CD4-positive, alpha-beta T cell treated with Interleukin-10 for 1 hour (primary cell): ENCODE measurements at regions not wholly inside any gene's neighbourhood (a gene's known extent, or its start where the extent isn't known, plus 50 kb on each side); places are given as distances from the start of the nearest gene placed in this dataset.

Experiments used
- DNase-seq: peaks from one replicate; pipeline ENCODE4 v3.0.0-alpha.2; 2020

- DNase-seq: no peak
Measured at GRCh38 chr10:78899996-78900714, 168.6 kb upstream of the ZMIZ1 start.

- DNase-seq: no peak
Measured at GRCh38 chr10:78900715-78901430, 167.9 kb upstream of the ZMIZ1 start.

GRCh38 chr10:78901694-78902093 is 167.1 kb upstream of the ZMIZ1 start:
- DNase-seq: no peak

GRCh38 chr10:78902815-78903214 is 166.0 kb upstream of the ZMIZ1 start:
- DNase-seq: no peak

GRCh38 chr10:78903341-78903940 is 165.3 kb upstream of the ZMIZ1 start:
- no peak for DNase-seq

- DNase-seq: no peak
Measured at GRCh38 chr10:78904196-78904595, 164.6 kb upstream of the ZMIZ1 start.

GRCh38 chr10:78905015-78905956 is 163.5 kb upstream of the ZMIZ1 start:
- DNase-seq: no peak

- no peak for DNase-seq
Measured at GRCh38 chr10:78905957-78906308, 162.8 kb upstream of the ZMIZ1 start.

GRCh38 chr10:78906734-78907390 is 161.9 kb upstream of the ZMIZ1 start:
- DNase-seq: no peak

GRCh38 chr10:78907551-78908211 is 161.1 kb upstream of the ZMIZ1 start:
- no peak for DNase-seq

GRCh38 chr10:78909221-78909620 is 159.5 kb upstream of the ZMIZ1 start:
- DNase-seq: no peak

GRCh38 chr10:78910021-78910420 is 158.7 kb upstream of the ZMIZ1 start:
- no peak for DNase-seq

GRCh38 chr10:78910476-78910875 is 158.3 kb upstream of the ZMIZ1 start:
- no peak for DNase-seq

- DNase-seq: no peak
Measured at GRCh38 chr10:78910886-78911285, 157.9 kb upstream of the ZMIZ1 start.

- DNase-seq: no peak
Measured at GRCh38 chr10:78911533-78912340, 157.0 kb upstream of the ZMIZ1 start.

GRCh38 chr10:78912361-78913218 is 156.2 kb upstream of the ZMIZ1 start:
- no peak for DNase-seq

- no peak for DNase-seq
Measured at GRCh38 chr10:78913219-78914059, 155.3 kb upstream of the ZMIZ1 start.

GRCh38 chr10:78914060-78914378 is 154.7 kb upstream of the ZMIZ1 start:
- no peak for DNase-seq

GRCh38 chr10:78914502-78915189 is 154.1 kb upstream of the ZMIZ1 start:
- no peak for DNase-seq
